ENCODE measurements at regions not wholly inside any gene's neighbourhood (a gene's known extent, or its start where the extent isn't known, plus 50 kb on each side); places are given as distances from the start of the nearest gene placed in this dataset.

- no peaks in the 10 kb centered on the region for H3K36me3 ChIP-seq (ENCODE audit: control insufficient read depth in 4 of 4, insufficient read depth in 4 of 4, low read length in 3 of 4)
- ChIA-PET CTCF (no interaction called here), POLR2A (no interaction called here)
- no peaks in the 10 kb centered on the region for H3K4me1 ChIP-seq (ENCODE audit: control extremely low read depth in 1 of 4, control insufficient read depth in 4 of 4, insufficient read depth in 4 of 4, low read length in 3 of 4)
- no peak for DNase-seq
- H3K9me3 ChIP-seq (ENCODE audit: control extremely low read depth in 1 of 5, control insufficient read depth in 4 of 5, insufficient read depth in 2 of 5, low read depth in 1 of 5, low read length in 4 of 5): no peaks in the 10 kb centered on the region
- WGBS (ENCODE audit: insufficient coverage): 81% methylated on average over 2 of the region's 2 CpGs
- peaks cover 0 to 5% (median 0%) of the 10 kb centered on the region in 5 experiments for H3K27me3 ChIP-seq (replicated peaks in 2 of 5; ENCODE audit: control insufficient read depth in 4 of 5, insufficient read depth in 5 of 5, low read length in 4 of 5)
- H3K4me3 ChIP-seq (ENCODE audit: control insufficient read depth in 1 of 7, extremely low read depth in 1 of 7, insufficient read depth in 4 of 7, low read depth in 2 of 7, low read length in 6 of 7): no peak overlapping the region
- no peak overlapping the region for H3K27ac ChIP-seq (ENCODE audit: insufficient read depth in 1 of 2, low read depth in 1 of 2, low read length in 2 of 2, poor library complexity in 1 of 2, severe bottlenecking in 2 of 2)
Observed at GRCh38 chr1:56416495-56416894, 162.9 kb downstream of the PLPP3 start.

DNA sequence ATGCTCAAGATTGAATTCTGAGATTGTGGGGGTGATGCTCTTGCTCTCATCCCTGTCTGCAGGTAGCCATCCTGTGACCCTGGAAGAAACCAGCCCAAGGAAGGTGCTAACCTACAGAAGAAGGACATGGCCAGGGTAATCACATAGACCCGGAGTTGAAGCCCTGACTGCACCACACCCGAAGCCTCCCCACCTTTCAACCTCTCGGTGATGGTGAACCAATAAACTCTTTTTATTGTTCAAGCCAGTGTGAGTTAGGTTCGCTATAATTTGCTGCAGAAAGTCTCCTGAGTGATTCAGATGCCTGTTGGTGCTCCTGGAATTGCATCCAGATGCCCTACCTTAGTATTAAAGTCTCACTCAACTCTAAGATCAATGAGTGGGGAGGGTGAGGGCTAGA, 163.6 kb downstream of the PLPP3 start:
- Histone ChIP-seq H3K27me3 (replicated peaks in 2 of 5; ENCODE audit: control insufficient read depth in 4 of 5, insufficient read depth in 5 of 5, low read length in 4 of 5) (peaks cover 0 to 5% (median 0%) of the 10 kb centered on the region in 5 experiments), H3K36me3 (ENCODE audit: control insufficient read depth in 4 of 4, insufficient read depth in 4 of 4, low read length in 3 of 4) (no peaks in the 10 kb centered on the region), H3K27ac (ENCODE audit: insufficient read depth in 1 of 2, low read depth in 1 of 2, low read length in 2 of 2, poor library complexity in 1 of 2, severe bottlenecking in 2 of 2) (no peak overlapping the region), H3K4me1 (ENCODE audit: control extremely low read depth in 1 of 4, control insufficient read depth in 4 of 4, insufficient read depth in 4 of 4, low read length in 3 of 4) (no peaks in the 10 kb centered on the region), H3K4me3 (ENCODE audit: control insufficient read depth in 1 of 7, extremely low read depth in 1 of 7, insufficient read depth in 4 of 7, low read depth in 2 of 7, low read length in 6 of 7) (no peak overlapping the region), H3K9me3 (ENCODE audit: control extremely low read depth in 1 of 5, control insufficient read depth in 4 of 5, insufficient read depth in 2 of 5, low read depth in 1 of 5, low read length in 4 of 5) (no peaks in the 10 kb centered on the region)
- 100% methylated on average over 1 of the region's 4 CpGs for WGBS (ENCODE audit: insufficient coverage)
- POLR2A ChIA-PET: no interaction called here
- CTCF ChIA-PET: no interaction called here
- no peak for DNase-seq

DNA sequence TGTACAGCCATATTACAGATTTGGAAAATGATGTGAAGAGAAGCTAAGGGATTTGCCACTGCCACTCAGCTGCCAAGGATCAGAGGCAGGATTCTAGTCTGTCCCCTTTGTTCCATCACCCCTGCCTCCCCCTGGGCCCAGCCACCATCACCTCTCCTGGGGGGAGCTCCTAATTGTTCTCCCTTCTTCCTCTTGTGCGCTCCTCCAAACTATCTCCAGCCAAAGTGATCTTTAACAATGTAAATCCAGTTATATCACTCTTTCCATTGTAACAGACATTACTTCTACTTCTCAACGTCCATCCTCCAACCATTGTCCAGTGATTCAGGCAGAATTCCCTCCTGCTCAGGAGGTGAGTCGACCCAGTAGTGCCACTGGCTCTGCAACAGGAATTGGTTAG, 164.1 kb downstream of the PLPP3 start:
- Histone ChIP-seq H3K9me3 (ENCODE audit: control extremely low read depth in 1 of 5, control insufficient read depth in 4 of 5, insufficient read depth in 2 of 5, low read depth in 1 of 5, low read length in 4 of 5) (no peaks in the 10 kb centered on the region), H3K36me3 (ENCODE audit: control insufficient read depth in 4 of 4, insufficient read depth in 4 of 4, low read length in 3 of 4) (no peaks in the 10 kb centered on the region), H3K4me1 (ENCODE audit: control extremely low read depth in 1 of 4, control insufficient read depth in 4 of 4, insufficient read depth in 4 of 4, low read length in 3 of 4) (no peaks in the 10 kb centered on the region), H3K27me3 (replicated peaks in 2 of 5; ENCODE audit: control insufficient read depth in 4 of 5, insufficient read depth in 5 of 5, low read length in 4 of 5) (peaks cover 0 to 5% (median 0%) of the 10 kb centered on the region in 5 experiments), H3K27ac (ENCODE audit: insufficient read depth in 1 of 2, low read depth in 1 of 2, low read length in 2 of 2, poor library complexity in 1 of 2, severe bottlenecking in 2 of 2) (no peak overlapping the region), H3K4me3 (ENCODE audit: control insufficient read depth in 1 of 7, extremely low read depth in 1 of 7, insufficient read depth in 4 of 7, low read depth in 2 of 7, low read length in 6 of 7) (no peak overlapping the region)
- WGBS (ENCODE audit: insufficient coverage): 78% methylated on average over 3 of the region's 3 CpGs
- CTCF ChIA-PET: no interaction called here
- DNase-seq: no peak
- POLR2A ChIA-PET: no interaction called here

DNA sequence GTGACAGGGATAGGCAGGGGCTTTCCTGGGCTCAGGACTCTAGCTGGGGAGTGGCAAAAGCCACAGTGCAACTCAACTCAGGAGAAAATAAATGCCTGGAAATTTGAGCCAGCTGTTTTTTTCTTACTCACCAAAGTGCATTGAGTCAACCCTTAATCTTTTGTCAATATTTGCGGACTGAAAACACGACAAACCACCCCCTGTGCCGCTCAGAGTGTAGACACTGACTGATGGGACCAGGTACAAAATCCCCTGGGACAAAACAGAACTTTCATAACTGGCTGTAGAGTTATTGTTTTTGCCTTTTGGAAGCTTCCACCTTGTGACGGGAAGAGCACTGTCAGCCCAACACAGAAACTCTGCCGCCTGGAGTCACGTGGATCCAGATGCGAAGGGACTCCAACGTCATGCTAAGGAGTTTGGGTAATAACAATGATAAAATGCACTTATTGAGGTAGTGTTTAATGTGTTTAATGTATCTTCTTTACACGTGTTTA, 164.6 kb downstream of the PLPP3 start:
- ChIA-PET CTCF (no interaction called here), POLR2A (no interaction called here)
- H3K4me3 ChIP-seq (ENCODE audit: control insufficient read depth in 1 of 7, extremely low read depth in 1 of 7, insufficient read depth in 4 of 7, low read depth in 2 of 7, low read length in 6 of 7): no peak overlapping the region
- 93% methylated on average over 7 of the region's 9 CpGs for WGBS (ENCODE audit: insufficient coverage)
- DNase-seq: no peak
- H3K36me3 ChIP-seq (ENCODE audit: control insufficient read depth in 4 of 4, insufficient read depth in 4 of 4, low read length in 3 of 4): no peaks in the 10 kb centered on the region
- H3K27me3 ChIP-seq (replicated peaks in 2 of 5; ENCODE audit: control insufficient read depth in 4 of 5, insufficient read depth in 5 of 5, low read length in 4 of 5): peaks cover 0 to 5% (median 0%) of the 10 kb centered on the region in 5 experiments
- H3K27ac ChIP-seq (ENCODE audit: insufficient read depth in 1 of 2, low read depth in 1 of 2, low read length in 2 of 2, poor library complexity in 1 of 2, severe bottlenecking in 2 of 2): no peak overlapping the region
- H3K4me1 ChIP-seq (ENCODE audit: control extremely low read depth in 1 of 4, control insufficient read depth in 4 of 4, insufficient read depth in 4 of 4, low read length in 3 of 4): no peaks in the 10 kb centered on the region
- H3K9me3 ChIP-seq (ENCODE audit: control extremely low read depth in 1 of 5, control insufficient read depth in 4 of 5, insufficient read depth in 2 of 5, low read depth in 1 of 5, low read length in 4 of 5): no peaks in the 10 kb centered on the region

DNA sequence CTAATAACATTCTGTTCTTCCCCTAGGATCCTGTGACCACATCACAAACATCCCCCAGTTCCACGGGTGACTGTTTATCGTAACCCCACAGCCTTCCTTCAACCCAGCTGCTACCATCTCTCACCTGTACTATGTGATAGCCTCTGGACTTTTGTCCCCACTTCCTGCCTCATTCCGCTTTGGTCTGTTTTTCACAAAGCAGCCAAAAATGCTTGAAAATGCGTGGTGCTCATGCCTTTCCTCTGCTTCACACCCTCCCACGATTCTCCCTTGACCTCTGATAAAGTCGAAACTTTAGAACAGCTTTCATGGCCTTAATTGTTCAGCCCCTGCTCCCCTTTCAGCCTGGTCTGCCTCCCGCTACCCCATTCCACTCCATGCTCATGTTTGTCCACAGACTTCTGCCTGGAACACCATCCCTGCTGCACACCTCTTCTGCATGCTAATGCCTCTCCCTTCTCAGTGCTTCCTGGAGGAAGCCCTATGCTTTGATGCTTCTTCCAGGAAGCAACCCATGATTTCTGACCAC, 165.6 kb downstream of the PLPP3 start:
- ChIA-PET POLR2A (no interaction called here), CTCF (no interaction called here)
- H3K4me3 ChIP-seq (ENCODE audit: control insufficient read depth in 1 of 7, extremely low read depth in 1 of 7, insufficient read depth in 4 of 7, low read depth in 2 of 7, low read length in 6 of 7): no peak overlapping the region
- no peak for DNase-seq
- no peaks in the 10 kb centered on the region for H3K36me3 ChIP-seq (ENCODE audit: control insufficient read depth in 4 of 4, insufficient read depth in 4 of 4, low read length in 3 of 4)
- H3K27ac ChIP-seq (ENCODE audit: insufficient read depth in 1 of 2, low read depth in 1 of 2, low read length in 2 of 2, poor library complexity in 1 of 2, severe bottlenecking in 2 of 2): no peak overlapping the region
- no peaks in the 10 kb centered on the region for H3K4me1 ChIP-seq (ENCODE audit: control extremely low read depth in 1 of 4, control insufficient read depth in 4 of 4, insufficient read depth in 4 of 4, low read length in 3 of 4)
- no peaks in the 10 kb centered on the region for H3K9me3 ChIP-seq (ENCODE audit: control extremely low read depth in 1 of 5, control insufficient read depth in 4 of 5, insufficient read depth in 2 of 5, low read depth in 1 of 5, low read length in 4 of 5)
- 77% methylated on average over 7 of the region's 7 CpGs for WGBS (ENCODE audit: insufficient coverage)
- H3K27me3 ChIP-seq (replicated peaks in 2 of 5; ENCODE audit: control insufficient read depth in 4 of 5, insufficient read depth in 5 of 5, low read length in 4 of 5): peaks cover 0 to 5% (median 0%) of the 10 kb centered on the region in 5 experiments

DNA sequence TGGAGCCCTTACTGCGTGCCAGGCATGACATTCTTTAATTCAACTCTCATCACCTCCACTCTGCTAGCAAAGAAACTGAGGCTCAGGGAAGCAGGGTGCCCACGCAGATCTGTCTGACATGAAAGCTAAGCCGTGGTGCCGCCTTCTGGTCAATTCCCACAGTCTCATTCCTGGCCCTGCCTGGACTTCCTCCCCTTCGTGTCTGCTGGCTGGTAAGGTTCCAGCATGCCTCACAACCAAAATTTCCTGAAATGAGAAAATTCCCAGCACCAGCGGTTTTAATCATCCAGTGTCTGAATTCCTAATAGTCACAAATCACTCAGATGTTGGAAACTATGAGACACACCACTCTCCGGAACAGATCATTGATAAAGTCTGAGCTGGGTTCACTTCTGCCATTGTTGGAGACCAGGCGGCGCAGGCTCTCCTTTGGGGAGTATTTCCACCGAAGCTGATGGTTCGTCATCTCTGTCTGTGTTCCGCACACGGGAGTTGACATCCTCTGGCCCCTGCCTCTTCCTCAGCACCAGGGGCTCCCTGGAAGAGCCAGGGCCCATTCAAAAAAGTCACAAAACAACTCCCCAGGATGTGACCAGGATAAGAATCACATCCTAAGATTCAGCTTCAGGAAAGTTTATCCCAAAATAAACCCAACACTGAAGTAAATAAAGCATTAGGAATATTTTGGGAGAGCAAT, 167.7 kb downstream of the PLPP3 start:
- CTCF ChIA-PET: interaction anchor here (0.8 to 3.8 kb wide), 3 partner anchors 32 to 173 kb away, joined by 3 to 26 read pairs (median 3); no protein-coding TSS in a partner anchor
- POLR2A ChIA-PET: no interaction called here

GRCh38 chr1:56411021-56411420, 168.3 kb downstream of the PLPP3 start:
- Histone ChIP-seq H3K27ac (ENCODE audit: insufficient read depth in 1 of 2, low read depth in 1 of 2, low read length in 2 of 2, poor library complexity in 1 of 2, severe bottlenecking in 2 of 2) (no peak overlapping the region), H3K36me3 (ENCODE audit: control insufficient read depth in 4 of 4, insufficient read depth in 4 of 4, low read length in 3 of 4) (no peaks in the 10 kb centered on the region), H3K4me1 (ENCODE audit: control extremely low read depth in 1 of 4, control insufficient read depth in 4 of 4, insufficient read depth in 4 of 4, low read length in 3 of 4) (no peaks in the 10 kb centered on the region), H3K4me3 (ENCODE audit: control insufficient read depth in 1 of 7, extremely low read depth in 1 of 7, insufficient read depth in 4 of 7, low read depth in 2 of 7, low read length in 6 of 7) (no peak overlapping the region), H3K9me3 (ENCODE audit: control extremely low read depth in 1 of 5, control insufficient read depth in 4 of 5, insufficient read depth in 2 of 5, low read depth in 1 of 5, low read length in 4 of 5) (no peaks in the 10 kb centered on the region), H3K27me3 (replicated peaks in 2 of 5; ENCODE audit: control insufficient read depth in 4 of 5, insufficient read depth in 5 of 5, low read length in 4 of 5) (peaks cover 0 to 4% (median 0%) of the 10 kb centered on the region in 5 experiments)
- 100% methylated on average over 1 of the region's 2 CpGs for WGBS (ENCODE audit: insufficient coverage)
- POLR2A ChIA-PET: no interaction called here
- CTCF ChIA-PET: interaction anchor here (0.8 to 3.8 kb wide), 3 partner anchors 32 to 174 kb away, joined by 3 to 26 read pairs (median 3); no protein-coding TSS in a partner anchor
- DNase-seq: no peak

More for the DNA sequence above, 167.7 kb downstream of the PLPP3 start:
- no peaks in the 10 kb centered on the region for H3K9me3 ChIP-seq (ENCODE audit: control extremely low read depth in 1 of 5, control insufficient read depth in 4 of 5, insufficient read depth in 2 of 5, low read depth in 1 of 5, low read length in 4 of 5)
- H3K27ac ChIP-seq (ENCODE audit: insufficient read depth in 1 of 2, low read depth in 1 of 2, low read length in 2 of 2, poor library complexity in 1 of 2, severe bottlenecking in 2 of 2): no peak overlapping the region
- 96% methylated on average over 13 of the region's 13 CpGs for WGBS (ENCODE audit: insufficient coverage)
- no peak overlapping the region for H3K4me3 ChIP-seq (ENCODE audit: control insufficient read depth in 1 of 7, extremely low read depth in 1 of 7, insufficient read depth in 4 of 7, low read depth in 2 of 7, low read length in 6 of 7)
- DNase-seq: no peak
- peaks cover 0 to 4% (median 0%) of the 10 kb centered on the region in 5 experiments for H3K27me3 ChIP-seq (replicated peaks in 2 of 5; ENCODE audit: control insufficient read depth in 4 of 5, insufficient read depth in 5 of 5, low read length in 4 of 5)
- no peaks in the 10 kb centered on the region for H3K4me1 ChIP-seq (ENCODE audit: control extremely low read depth in 1 of 4, control insufficient read depth in 4 of 4, insufficient read depth in 4 of 4, low read length in 3 of 4)
- H3K36me3 ChIP-seq (ENCODE audit: control insufficient read depth in 4 of 4, insufficient read depth in 4 of 4, low read length in 3 of 4): no peaks in the 10 kb centered on the region

Data from common myeloid progenitor, CD34-positive (primary cell).